Stimulated activated CD8-positive, alpha-beta memory T cell treated with anti-CD3 and anti-CD28 coated beads, Interleukin-4, amount 100 ng/mL, for 24 hours (primary cell): ENCODE measurements at regions not wholly inside any gene's neighbourhood (a gene's known extent, or its start where the extent isn't known, plus 50 kb on each side); places are given as distances from the start of the nearest gene placed in this dataset.
"Not testable (repeated sequence)": the region's sequence is repeated elsewhere in the genome, so short reads cannot be mapped to it uniquely, and the experiment has no call there.

Source experiments
- DNase-seq: peaks from one replicate; pipeline ENCODE4 v3.0.0-alpha.2; 2020; ENCODE audit warnings: low read depth

GRCh38 chr7:149683181-149683580, 90.2 kb downstream of the ZNF467 start:
- no peak for DNase-seq

GRCh38 chr7:149682038-149682437, 91.3 kb downstream of the ZNF467 start:
- no peak for DNase-seq

GRCh38 chr7:149681274-149681673, 92.1 kb downstream of the ZNF467 start:
- DNase-seq = no peak

GRCh38 chr7:149680331-149681025, 92.9 kb downstream of the ZNF467 start:
- DNase-seq = no peak

GRCh38 chr7:149674728-149675385, 98.5 kb downstream of the ZNF467 start:
- DNase-seq = not testable (repeated sequence)

GRCh38 chr7:149673006-149673405, 100.4 kb downstream of the ZNF467 start:
- no peak for DNase-seq

- DNase-seq = no peak
Observed at GRCh38 chr7:149670288-149670687, 103.1 kb downstream of the ZNF467 start.

GRCh38 chr7:149669121-149669818, 104.1 kb downstream of the ZNF467 start:
- no peak for DNase-seq

GRCh38 chr7:149666360-149666945, 106.9 kb downstream of the ZNF467 start:
- no peak for DNase-seq

- not testable (repeated sequence) for DNase-seq
Observed at GRCh38 chr7:149665618-149666017, 107.8 kb downstream of the ZNF467 start.

GRCh38 chr7:149664666-149665065, 108.7 kb downstream of the ZNF467 start:
- DNase-seq = no peak

GRCh38 chr7:149664176-149664575, 109.2 kb downstream of the ZNF467 start:
- DNase-seq = no peak

GRCh38 chr7:149662591-149663095, 110.7 kb downstream of the ZNF467 start:
- peak; percentile 54 for DNase-seq

- DNase-seq = no peak
Observed at GRCh38 chr7:149655784-149656183, 117.6 kb downstream of the ZNF467 start.

- no peak for DNase-seq
Observed at GRCh38 chr7:149654588-149654987, 118.8 kb downstream of the ZNF467 start.

- DNase-seq = not testable (repeated sequence)
Observed at GRCh38 chr7:149650190-149650589, 123.2 kb downstream of the ZNF467 start.

GRCh38 chr7:149644754-149645153, 128.6 kb downstream of the ZNF467 start:
- no peak for DNase-seq

- DNase-seq = no peak
Observed at GRCh38 chr7:149642589-149642988, 130.8 kb downstream of the ZNF467 start.

- no peak for DNase-seq
Observed at GRCh38 chr7:149638566-149639320, 134.6 kb downstream of the ZNF467 start.

GRCh38 chr7:149637911-149638565, 135.3 kb downstream of the ZNF467 start:
- no peak for DNase-seq
